ENCODE measurements at regions not wholly inside any gene's neighbourhood (a gene's known extent, or its start where the extent isn't known, plus 50 kb on each side); places are given as distances from the start of the nearest gene placed in this dataset.

- H3K36me3 ChIP-seq (ENCODE audit: insufficient read depth, low read length): no peaks in the 10 kb centered on the region
- H3K9ac ChIP-seq (ENCODE audit: low read depth, low read length): peak overlapping the region; percentile 62; the same call in 1 of the 2 replicates
- H3K9me3 ChIP-seq (ENCODE audit: control insufficient read depth, insufficient read depth, low read length): no peaks in the 10 kb centered on the region
- H3K4me1 ChIP-seq (ENCODE audit: insufficient read depth, low read length): 0 out of 2 replicates have a peak, but pooled peaks cover 4% of the 10 kb centered on the region
These were observed 366.3 kb upstream of the ESRRG start for GRCh38 chr1:217089361-217090014.

DNA sequence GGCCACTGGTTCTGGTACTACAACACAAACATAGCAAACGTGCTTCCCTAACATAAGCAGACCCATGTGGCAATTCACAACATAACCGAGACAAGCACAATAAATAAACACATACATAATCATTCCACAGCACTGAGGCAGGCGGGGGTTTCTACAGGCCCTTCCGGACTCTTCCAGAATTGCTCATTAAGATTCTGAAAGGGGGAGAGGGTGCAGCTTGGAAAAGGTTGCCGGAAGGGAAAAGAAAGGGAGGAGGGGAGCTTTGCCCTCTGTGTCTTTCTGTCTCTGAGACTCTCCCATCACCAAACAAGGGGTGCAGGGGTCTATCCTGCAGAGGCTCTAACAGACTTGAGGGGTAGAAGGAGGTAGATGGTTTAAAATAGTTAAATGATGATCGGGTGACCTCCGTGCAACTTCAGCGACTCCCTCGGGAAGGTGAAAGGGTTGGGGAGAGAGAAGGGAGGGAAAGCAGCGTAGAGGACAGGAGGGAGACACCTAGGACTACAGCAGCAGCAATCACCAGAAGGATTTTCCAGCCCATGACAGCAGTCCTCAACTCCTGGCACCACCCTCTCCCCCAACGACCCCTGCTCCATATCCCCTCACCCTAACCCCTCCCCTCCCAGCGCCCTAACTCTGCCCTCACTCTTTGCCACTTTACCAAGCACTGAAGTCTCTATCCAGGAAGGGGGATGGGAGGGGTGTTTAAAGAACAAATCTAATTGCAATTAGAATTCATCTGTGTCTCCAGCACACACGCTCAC lies 365.5 kb upstream of the ESRRG start:
- H3K4me1 ChIP-seq (ENCODE audit: insufficient read depth, low read length): 0 out of 2 replicates have a peak, but pooled peaks cover 4% of the 10 kb centered on the region
- no peaks in the 10 kb centered on the region for H3K36me3 ChIP-seq (ENCODE audit: insufficient read depth, low read length)
- H3K9me3 ChIP-seq (ENCODE audit: control insufficient read depth, insufficient read depth, low read length): no peaks in the 10 kb centered on the region
- H3K9ac ChIP-seq (ENCODE audit: low read depth, low read length): peak overlapping the region; percentile 62; the same call in 1 of the 2 replicates

GRCh38 chr1:217088011-217088410 lies 364.8 kb upstream of the ESRRG start:
- H3K4me1 ChIP-seq (ENCODE audit: insufficient read depth, low read length): 0 out of 2 replicates have a peak, but pooled peaks cover 4% of the 10 kb centered on the region
- H3K36me3 ChIP-seq (ENCODE audit: insufficient read depth, low read length): no peaks in the 10 kb centered on the region
- no peak overlapping the region for H3K9ac ChIP-seq (ENCODE audit: low read depth, low read length)
- no peaks in the 10 kb centered on the region for H3K9me3 ChIP-seq (ENCODE audit: control insufficient read depth, insufficient read depth, low read length)

GRCh38 chr1:217079584-217079983 lies 356.4 kb upstream of the ESRRG start:
- H3K9ac ChIP-seq (ENCODE audit: low read depth, low read length): no peak overlapping the region
- H3K4me1 ChIP-seq (ENCODE audit: insufficient read depth, low read length): peaks cover 6% of the 10 kb centered on the region; the same call in 1 of the 2 replicates
- no peaks in the 10 kb centered on the region for H3K9me3 ChIP-seq (ENCODE audit: control insufficient read depth, insufficient read depth, low read length)
- H3K36me3 ChIP-seq (ENCODE audit: insufficient read depth, low read length): no peaks in the 10 kb centered on the region

DNA sequence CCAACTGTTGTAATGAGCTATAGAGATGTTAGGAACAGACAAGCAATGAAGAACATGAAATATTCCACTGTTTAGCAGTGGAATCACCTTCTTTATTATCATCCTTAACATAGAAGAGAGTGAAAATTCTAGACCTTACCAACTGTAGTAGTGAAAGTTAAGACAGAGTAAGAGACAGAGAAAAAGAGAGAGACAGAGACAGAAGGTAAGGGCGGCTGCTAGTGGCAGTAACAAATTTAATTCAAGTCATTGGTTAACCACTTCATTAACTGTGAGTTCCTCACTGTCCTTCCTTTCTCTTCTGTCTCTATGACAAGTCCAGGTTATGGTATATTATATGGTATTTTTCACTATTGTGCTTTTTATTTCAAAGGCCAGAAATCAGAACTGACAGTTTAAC lies 355.7 kb upstream of the ESRRG start:
- Histone ChIP-seq H3K36me3 (ENCODE audit: insufficient read depth, low read length) (no peaks in the 10 kb centered on the region), H3K9ac (ENCODE audit: low read depth, low read length) (no peak overlapping the region), H3K9me3 (ENCODE audit: control insufficient read depth, insufficient read depth, low read length) (no peaks in the 10 kb centered on the region), H3K4me1 (ENCODE audit: insufficient read depth, low read length) (peaks cover 6% of the 10 kb centered on the region; the same call in 1 of the 2 replicates)

DNA sequence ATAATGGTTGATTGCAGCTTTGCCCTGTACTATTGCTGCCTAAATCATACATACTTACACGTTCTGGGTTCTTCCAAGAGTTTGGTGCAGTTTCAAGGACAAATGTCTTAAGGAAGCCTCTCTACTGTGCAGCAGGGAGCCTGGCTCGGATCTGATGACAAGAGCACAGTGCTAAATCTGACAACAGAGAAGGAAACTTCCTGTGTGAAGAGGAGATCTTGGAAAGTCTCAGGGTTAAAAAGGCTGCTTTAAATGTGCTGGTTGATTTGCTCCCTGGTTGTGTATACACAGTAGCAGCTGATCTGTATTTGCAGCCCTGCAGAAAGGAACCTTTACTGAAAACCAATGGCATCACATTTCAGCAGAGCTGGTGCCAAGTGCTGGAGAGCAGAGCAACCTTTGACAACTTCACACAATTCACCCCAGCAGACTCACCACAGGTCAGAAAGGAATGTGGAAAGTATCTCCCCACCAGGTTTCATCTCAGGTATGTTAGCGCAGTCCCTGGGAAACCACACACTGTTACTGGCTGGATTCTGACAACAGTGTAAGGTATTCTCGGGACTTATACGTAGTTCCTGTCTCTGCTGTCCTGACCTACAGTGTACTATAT lies 355.0 kb upstream of the ESRRG start:
- no peaks in the 10 kb centered on the region for H3K36me3 ChIP-seq (ENCODE audit: insufficient read depth, low read length)
- H3K4me1 ChIP-seq (ENCODE audit: insufficient read depth, low read length): peaks cover 6% of the 10 kb centered on the region; the same call in 1 of the 2 replicates
- H3K9me3 ChIP-seq (ENCODE audit: control insufficient read depth, insufficient read depth, low read length): no peaks in the 10 kb centered on the region
- H3K9ac ChIP-seq (ENCODE audit: low read depth, low read length): no peak overlapping the region

- Histone ChIP-seq H3K36me3 (ENCODE audit: insufficient read depth, low read length) (no peaks in the 10 kb centered on the region), H3K9me3 (ENCODE audit: control insufficient read depth, insufficient read depth, low read length) (no peaks in the 10 kb centered on the region), H3K9ac (ENCODE audit: low read depth, low read length) (no peak overlapping the region), H3K4me1 (ENCODE audit: insufficient read depth, low read length) (peaks cover 6% of the 10 kb centered on the region; the same call in 1 of the 2 replicates)
These were observed 354.2 kb upstream of the ESRRG start for GRCh38 chr1:217077426-217077825.

GRCh38 chr1:217076902-217077301 lies 353.7 kb upstream of the ESRRG start:
- H3K9me3 ChIP-seq (ENCODE audit: control insufficient read depth, insufficient read depth, low read length): no peaks in the 10 kb centered on the region
- H3K9ac ChIP-seq (ENCODE audit: low read depth, low read length): no peak overlapping the region
- H3K4me1 ChIP-seq (ENCODE audit: insufficient read depth, low read length): peaks cover 6% of the 10 kb centered on the region; the same call in 1 of the 2 replicates
- no peaks in the 10 kb centered on the region for H3K36me3 ChIP-seq (ENCODE audit: insufficient read depth, low read length)

- no peaks in the 10 kb centered on the region for H3K9me3 ChIP-seq (ENCODE audit: control insufficient read depth, insufficient read depth, low read length)
- no peaks in the 10 kb centered on the region for H3K36me3 ChIP-seq (ENCODE audit: insufficient read depth, low read length)
- no peak overlapping the region for H3K9ac ChIP-seq (ENCODE audit: low read depth, low read length)
These were observed 349.7 kb upstream of the ESRRG start for GRCh38 chr1:217072926-217073325.

DNA sequence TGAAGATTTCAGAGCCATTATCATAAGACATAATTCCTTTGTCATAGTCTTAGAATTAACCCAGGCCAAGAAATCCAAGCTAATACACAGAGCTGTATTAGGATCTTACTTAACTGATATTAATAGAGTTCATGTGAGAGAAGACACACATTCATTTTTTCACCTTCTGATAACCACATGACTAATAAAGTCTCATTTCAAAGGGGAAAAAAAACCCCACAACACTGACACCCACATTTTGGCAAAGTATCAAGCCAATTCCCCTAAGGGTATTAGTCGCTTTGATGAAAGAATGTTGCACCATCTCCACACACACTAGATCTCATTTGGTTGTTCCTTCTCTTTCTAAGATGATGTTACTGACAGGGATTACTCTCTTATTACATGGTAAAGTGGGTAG lies 344.4 kb upstream of the ESRRG start:
- Histone ChIP-seq H3K9me3 (ENCODE audit: control insufficient read depth, insufficient read depth, low read length) (no peaks in the 10 kb centered on the region), H3K36me3 (ENCODE audit: insufficient read depth, low read length) (no peaks in the 10 kb centered on the region), H3K4me1 (ENCODE audit: insufficient read depth, low read length) (no peaks in the 10 kb centered on the region), H3K9ac (ENCODE audit: low read depth, low read length) (no peak overlapping the region)

More at GRCh38 chr1:217072926-217073325, 349.7 kb upstream of the ESRRG start:
- H3K4me1 ChIP-seq (ENCODE audit: insufficient read depth, low read length): peaks cover under 1% of the 10 kb centered on the region; the same call in 1 of the 2 replicates

DNA sequence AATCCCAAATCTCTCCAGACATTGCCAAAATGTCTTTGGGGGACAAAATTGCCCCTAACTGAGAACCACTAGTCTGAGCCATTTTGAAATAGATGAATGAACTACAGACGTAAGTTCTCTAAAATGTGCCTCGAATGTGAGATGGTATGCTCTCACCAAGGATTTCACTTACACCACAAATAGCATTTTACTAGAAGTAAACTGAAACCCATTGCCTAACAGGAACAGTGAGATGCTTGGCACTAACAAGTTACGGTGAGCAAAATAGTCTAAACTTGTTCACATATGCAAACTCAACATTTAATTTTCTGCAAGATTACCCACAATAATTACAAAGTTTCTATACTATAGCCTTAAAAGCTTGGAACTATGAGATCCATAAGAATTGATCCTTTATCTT lies 343.6 kb upstream of the ESRRG start:
- Histone ChIP-seq H3K9me3 (ENCODE audit: control insufficient read depth, insufficient read depth, low read length) (no peaks in the 10 kb centered on the region), H3K9ac (ENCODE audit: low read depth, low read length) (no peak overlapping the region), H3K36me3 (ENCODE audit: insufficient read depth, low read length) (no peaks in the 10 kb centered on the region), H3K4me1 (ENCODE audit: insufficient read depth, low read length) (no peaks in the 10 kb centered on the region)

DNA sequence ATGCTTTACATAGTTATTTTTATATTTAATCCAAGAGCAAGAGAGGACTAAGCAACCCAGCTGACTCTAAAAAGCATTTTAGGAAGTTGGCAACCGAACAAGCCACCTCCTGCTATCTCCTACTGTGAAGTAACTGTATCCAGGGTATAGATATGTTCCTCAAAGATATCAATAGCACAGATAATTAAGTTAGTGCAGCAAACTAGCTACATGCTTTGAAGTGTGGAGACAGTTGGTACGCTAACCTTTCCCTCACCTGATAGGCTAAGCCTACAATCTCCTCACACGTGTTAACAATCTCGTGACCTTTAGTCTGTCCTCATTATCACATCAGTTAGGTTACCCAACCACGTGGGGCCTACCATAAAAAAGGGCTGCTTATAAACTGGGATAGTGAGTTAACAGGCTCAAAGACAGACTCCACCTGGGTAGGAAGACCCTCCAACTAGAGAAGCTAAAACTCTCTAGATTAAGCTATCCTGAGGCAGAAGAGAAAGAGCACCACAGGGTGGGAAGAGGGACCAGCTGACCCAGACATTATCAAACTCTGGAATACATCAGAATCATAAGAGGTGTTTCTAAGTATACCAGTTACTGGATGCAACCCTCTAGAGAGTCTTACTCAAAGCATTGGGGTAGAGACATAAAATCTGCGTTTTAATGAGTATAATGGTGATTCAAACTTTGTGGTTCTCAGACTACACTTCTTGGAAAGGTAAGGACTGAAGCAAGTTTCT lies 340.1 kb upstream of the ESRRG start:
- no peaks in the 10 kb centered on the region for H3K9me3 ChIP-seq (ENCODE audit: control insufficient read depth, insufficient read depth, low read length)
- no peak overlapping the region for H3K9ac ChIP-seq (ENCODE audit: low read depth, low read length)
- H3K4me1 ChIP-seq (ENCODE audit: insufficient read depth, low read length): no peaks in the 10 kb centered on the region
- no peaks in the 10 kb centered on the region for H3K36me3 ChIP-seq (ENCODE audit: insufficient read depth, low read length)

DNA sequence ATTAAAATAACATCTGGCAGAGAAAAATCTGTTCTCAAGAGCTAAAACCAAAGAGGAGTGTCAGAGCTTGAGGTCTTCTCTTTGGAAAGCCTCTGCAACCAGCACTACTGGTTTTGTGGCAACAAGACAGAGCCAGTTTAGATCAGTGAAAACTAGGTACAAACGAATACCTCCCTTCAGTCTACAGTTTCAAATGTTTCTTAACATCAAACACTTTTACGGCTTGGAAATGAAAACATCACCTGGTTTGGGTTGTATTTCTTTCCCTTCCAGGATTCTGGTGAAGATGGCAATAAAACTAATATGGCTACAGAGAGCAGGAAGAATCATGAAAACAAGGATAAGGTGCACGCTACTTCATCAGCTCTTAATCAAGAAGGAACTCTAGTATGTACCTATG lies 339.4 kb upstream of the ESRRG start:
- Histone ChIP-seq H3K36me3 (ENCODE audit: insufficient read depth, low read length) (no peaks in the 10 kb centered on the region), H3K9ac (ENCODE audit: low read depth, low read length) (no peak overlapping the region), H3K4me1 (ENCODE audit: insufficient read depth, low read length) (no peaks in the 10 kb centered on the region), H3K9me3 (ENCODE audit: control insufficient read depth, insufficient read depth, low read length) (no peaks in the 10 kb centered on the region)

- Histone ChIP-seq H3K4me1 (ENCODE audit: insufficient read depth, low read length) (no peaks in the 10 kb centered on the region), H3K36me3 (ENCODE audit: insufficient read depth, low read length) (no peaks in the 10 kb centered on the region), H3K9me3 (ENCODE audit: control insufficient read depth, insufficient read depth, low read length) (no peaks in the 10 kb centered on the region), H3K9ac (ENCODE audit: low read depth, low read length) (no peak overlapping the region)
These were observed 336.2 kb upstream of the ESRRG start for GRCh38 chr1:217059401-217059800.

All from ES-I3 (cell line).